Testis (tissue), 2 donors: ENCODE measurements at regions not wholly inside any gene's neighbourhood (a gene's known extent, or its start where the extent isn't known, plus 50 kb on each side); places are given as distances from the start of the nearest gene placed in this dataset.

Experiments used
- DNase-seq: peaks from one replicate; pipeline ENCODE4 v3.0.0-alpha.2; 2019
- H3K27ac ChIP-seq, 2 donors: fragments of 200-600 bp; sonication (generic); one replicate each; pipeline ENCODE4 v1.5.1; 2019
- H3K27me3 ChIP-seq: fragments of 200-600 bp; sonication (generic); one replicate; pipeline ENCODE4 v1.5.1; 2019
- H3K36me3 ChIP-seq: fragments of 200-600 bp; sonication (generic); one replicate; pipeline ENCODE4 v1.5.1; 2017; ENCODE audit warnings: low read depth; ENCODE audit errors: missing control alignments
- H3K4me1 ChIP-seq: fragments of 200-600 bp; sonication (generic); one replicate; pipeline ENCODE4 v1.5.1; 2019
- H3K4me3 ChIP-seq, 2 donors: fragments of 200-600 bp; sonication (generic); one replicate each; pipeline ENCODE4 v1.5.1; 2017 to 2019
- H3K9me3 ChIP-seq: fragments of 200-600 bp; sonication (generic); one replicate; pipeline ENCODE4 v1.5.1; 2017
- CTCF ChIP-seq, 3 experiments: fragments of 450-650 bp in 2 of 3; fragments of 200-600 bp in 1 of 3; sonication (generic) in 1 of 3; IDR thresholded peaks; one replicate each; pipeline ENCODE4 v1.5.1; 2016 to 2019; ENCODE audit warnings: antibody characterized with exemption in 3 of 3, mild to moderate bottlenecking in 2 of 3, moderate library complexity in 1 of 3
- POLR2A ChIP-seq: fragments of 450-650 bp; IDR thresholded peaks from one replicate; pipeline ENCODE4 v1.6.1; 2017; ENCODE audit warnings: antibody characterized with exemption, mild to moderate bottlenecking, moderate library complexity
- WGBS, 2 donors: methylation state at CpG; one replicate each; pipeline ENCODE4 v1.1.5; 2018; 5-methylcytosine and 5-hydroxymethylcytosine counted together
- intact Hi-C: fragments of 100-400 bp; cut with DNase I; formaldehyde crosslinking; loops from one replicate; pipeline ENCODE4 v1.15.1; 2023; ENCODE audit warnings: low total_unique reads

DNA sequence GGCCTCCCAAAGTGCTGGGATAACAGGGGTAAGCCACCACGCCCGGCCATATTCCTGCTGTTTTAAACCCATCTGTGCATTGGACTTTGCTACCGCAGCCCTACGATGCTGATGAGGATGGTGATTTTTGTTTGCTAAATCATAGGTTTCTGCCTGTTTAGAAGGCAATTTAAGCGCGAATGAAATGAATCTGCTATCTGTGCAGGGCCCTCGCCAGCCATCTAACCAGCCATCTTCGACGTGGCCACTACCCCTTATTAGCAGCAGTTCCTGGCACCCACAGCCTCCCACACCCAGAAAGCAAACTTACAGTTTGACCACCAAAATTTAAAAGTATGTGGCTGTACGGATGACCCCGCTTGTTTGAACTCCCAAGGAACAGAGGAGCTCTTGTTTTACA, 178.5 kb downstream of the SHOX start:
- 87 to 88% methylated on average over 11 of the region's 11 CpGs for WGBS, 2 donors
- intact Hi-C loops: no loop called here
- H3K36me3 ChIP-seq: no peaks in the 10 kb centered on the region

GRCh38 chrX:806586-806985, 176.0 kb downstream of the SHOX start:
- no peaks in the 10 kb centered on the region for H3K9me3 ChIP-seq
- H3K27me3 ChIP-seq: no peaks in the 10 kb centered on the region
- no peak overlapping the region for H3K4me3 ChIP-seq
- intact Hi-C loops: no loop called here
- no peak overlapping the region for H3K27ac ChIP-seq
- no peaks in the 10 kb centered on the region for H3K36me3 ChIP-seq
- 91 to 93% methylated on average over 8 of the region's 8 CpGs for WGBS, 2 donors
- H3K4me1 ChIP-seq: no peaks in the 10 kb centered on the region
- TF ChIP-seq CTCF (IDR thresholded peaks at IDR 0.05) (no peak), POLR2A (no peak)
- DNase-seq: no peak

More for the DNA sequence above, 178.5 kb downstream of the SHOX start:
- H3K9me3 ChIP-seq: no peaks in the 10 kb centered on the region
- no peaks in the 10 kb centered on the region for H3K4me1 ChIP-seq
- H3K27ac ChIP-seq: no peak overlapping the region
- DNase-seq: no peak
- TF ChIP-seq POLR2A: no peak
- TF ChIP-seq CTCF (IDR thresholded peaks at IDR 0.05): no peak
- H3K4me3 ChIP-seq: no peak overlapping the region
- no peaks in the 10 kb centered on the region for H3K27me3 ChIP-seq

GRCh38 chrX:805988-806387, 175.4 kb downstream of the SHOX start:
- Histone ChIP-seq H3K9me3 (no peaks in the 10 kb centered on the region), H3K4me3 (no peak overlapping the region), H3K4me1 (no peaks in the 10 kb centered on the region), H3K27ac (no peak overlapping the region), H3K36me3 (no peaks in the 10 kb centered on the region), H3K27me3 (no peaks in the 10 kb centered on the region)
- 70 to 84% methylated on average over 11 of the region's 11 CpGs for WGBS, 2 donors
- intact Hi-C loops: no loop called here
- TF ChIP-seq POLR2A (no peak), CTCF (IDR thresholded peaks at IDR 0.05) (no peak)
- DNase-seq: no peak

DNA sequence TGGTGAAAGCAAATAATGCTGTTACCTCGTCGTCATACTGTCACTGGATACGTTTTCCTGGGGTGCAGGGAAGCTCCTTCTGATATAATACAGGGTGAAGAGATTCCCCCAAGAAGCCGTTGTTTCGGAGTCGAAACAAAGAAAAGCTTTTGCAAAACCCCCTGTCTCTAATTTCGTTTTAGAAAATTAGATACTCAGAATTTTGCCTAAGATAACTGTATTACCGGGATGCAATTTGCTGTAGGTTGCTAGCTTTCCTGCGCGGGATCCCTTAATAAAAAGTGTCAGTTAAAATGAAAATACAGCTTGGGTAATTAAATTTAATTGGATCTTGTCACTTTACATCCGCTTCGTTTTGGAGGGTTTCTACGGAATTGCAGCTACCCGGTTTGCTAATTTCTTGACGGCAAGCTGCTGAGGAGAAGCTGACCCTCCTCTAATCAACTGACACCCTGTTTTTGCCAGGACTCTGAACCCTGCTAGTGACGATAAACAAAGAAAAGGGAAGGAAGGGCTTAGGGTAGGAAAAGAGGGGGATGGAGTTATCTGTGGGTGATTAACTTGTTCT, 174.6 kb downstream of the SHOX start:
- H3K9me3 ChIP-seq: no peaks in the 10 kb centered on the region
- no peak for TF ChIP-seq CTCF (IDR thresholded peaks at IDR 0.05)
- no peak for TF ChIP-seq POLR2A
- H3K27me3 ChIP-seq: no peaks in the 10 kb centered on the region
- no peak for DNase-seq
- no peaks in the 10 kb centered on the region for H3K4me1 ChIP-seq
- H3K4me3 ChIP-seq: no peak overlapping the region
- 13 to 22% methylated on average over 16 of the region's 16 CpGs for WGBS, 2 donors
- H3K27ac ChIP-seq: no peak overlapping the region
- H3K36me3 ChIP-seq: no peaks in the 10 kb centered on the region
- intact Hi-C loops: no loop called here

- Histone ChIP-seq H3K4me3 (no peak overlapping the region), H3K4me1 (no peaks in the 10 kb centered on the region), H3K36me3 (no peaks in the 10 kb centered on the region), H3K9me3 (no peaks in the 10 kb centered on the region), H3K27ac (no peak overlapping the region), H3K27me3 (no peaks in the 10 kb centered on the region)
- intact Hi-C loops: no loop called here
- TF ChIP-seq POLR2A (no peak), CTCF (IDR thresholded peaks at IDR 0.05) (no peak)
- 89 to 93% methylated on average over 6 of the region's 6 CpGs for WGBS, 2 donors
- DNase-seq: no peak
These were observed 172.3 kb downstream of the SHOX start for GRCh38 chrX:802846-803245.
